ENCODE measurements at regions not wholly inside any gene's neighbourhood (a gene's known extent, or its start where the extent isn't known, plus 50 kb on each side); places are given as distances from the start of the nearest gene placed in this dataset.

- peaks cover 0 to 4% of the 10 kb centered on the region in 2 experiments; a peak in 3 of 5 replicates for H3K9me3 Mint-ChIP-seq
- no peak overlapping the region for H2AFZ ChIP-seq (ENCODE audit: low read length)
- H3K27ac ChIP-seq (ENCODE audit: insufficient read length, low read depth, low read length): no peak overlapping the region
- no peak overlapping the region for H4K91ac ChIP-seq (ENCODE audit: insufficient read length, low read depth, low read length)
- H4K5ac ChIP-seq (ENCODE audit: insufficient read length, low read depth, low read length): no peak overlapping the region
- no peak overlapping the region for H2BK15ac ChIP-seq (ENCODE audit: low read depth, low read length)
- no peak overlapping the region for H3K4me2 ChIP-seq (ENCODE audit: insufficient read depth, insufficient read length, low read length)
- H3K14ac ChIP-seq (ENCODE audit: insufficient read depth, low read length): no peak overlapping the region
- H2BK5ac ChIP-seq (ENCODE audit: insufficient read length, low read length): no peak overlapping the region
- no peak overlapping the region for H2BK120ac ChIP-seq (ENCODE audit: low read depth, low read length, poor library complexity, severe bottlenecking)
- no peaks in the 10 kb centered on the region for H3K79me2 ChIP-seq (ENCODE audit: insufficient read depth, low read length)
- no peak overlapping the region for H3T11ph ChIP-seq (ENCODE audit: low read length)
- H3K4ac ChIP-seq (ENCODE audit: low read depth, low read length): no peak overlapping the region
- no peaks in the 10 kb centered on the region for H3K27me3 ChIP-seq (ENCODE audit: insufficient read depth, low read length)
- H3K27me3 Mint-ChIP-seq (ENCODE audit: low read depth): no peaks in the 10 kb centered on the region
- no peak for TF ChIP-seq CTCF (conservative IDR thresholded peaks at IDR 0.05)
- H4K8ac ChIP-seq (replicated peaks; ENCODE audit: insufficient read length, low read depth, low read length): no peak overlapping the region
- no peak for DNase-seq
- WGBS (ENCODE audit: extremely low coverage, insufficient read length, low lambda C conversion rate): no CpG with 5 or more reads among the region's 1 CpG
- H3K9ac ChIP-seq (ENCODE audit: extremely low read depth, insufficient read length, low read length): no peak overlapping the region
- no peak overlapping the region for H2AK5ac ChIP-seq (ENCODE audit: insufficient read length, low read length)
- H2BK12ac ChIP-seq (ENCODE audit: insufficient read length, low read depth, low read length): no peak overlapping the region
- H3K4me3 Mint-ChIP-seq: no peak overlapping the region
- H2BK20ac ChIP-seq (ENCODE audit: low read depth, low read length, poor library complexity, severe bottlenecking): no peak overlapping the region
- H3K23ac ChIP-seq (ENCODE audit: insufficient read length, low read depth, low read length): no peak overlapping the region
- H3K9me3 ChIP-seq (ENCODE audit: control insufficient read depth, low read depth, low read length): no peaks in the 10 kb centered on the region
- no peak overlapping the region for H3K56ac ChIP-seq (ENCODE audit: insufficient read length, low read depth, low read length)
- H3K18ac ChIP-seq (ENCODE audit: insufficient read length, low read depth, low read length): no peak overlapping the region
- H3K4me1 ChIP-seq (ENCODE audit: insufficient read depth, low read length): no peaks in the 10 kb centered on the region
- no peaks in the 10 kb centered on the region for H3K79me1 ChIP-seq (ENCODE audit: insufficient read depth, low read depth, low read length, poor library complexity, severe bottlenecking)
- H3K27ac Mint-ChIP-seq: no peak overlapping the region
- peaks cover 0 to 10% (median 0%) of the 10 kb centered on the region in 3 experiments; a peak in 3 of 7 replicates for H3K36me3 Mint-ChIP-seq (ENCODE audit: insufficient read depth in 1 of 3, low read depth in 3 of 3)
- H3K23me2 ChIP-seq (ENCODE audit: insufficient read length, low read depth, low read length, poor library complexity, severe bottlenecking): no peaks in the 10 kb centered on the region
- H3K4me1 Mint-ChIP-seq: no peaks in the 10 kb centered on the region
- H4K20me1 ChIP-seq (ENCODE audit: control insufficient read depth, insufficient read depth, insufficient read length): no peaks in the 10 kb centered on the region
Observed at GRCh38 chr5:106152569-106152968, 1518.2 kb downstream of the EFNA5 start.
